ENCODE measurements at regions not wholly inside any gene's neighbourhood (a gene's known extent, or its start where the extent isn't known, plus 50 kb on each side); places are given as distances from the start of the nearest gene placed in this dataset.

DNA sequence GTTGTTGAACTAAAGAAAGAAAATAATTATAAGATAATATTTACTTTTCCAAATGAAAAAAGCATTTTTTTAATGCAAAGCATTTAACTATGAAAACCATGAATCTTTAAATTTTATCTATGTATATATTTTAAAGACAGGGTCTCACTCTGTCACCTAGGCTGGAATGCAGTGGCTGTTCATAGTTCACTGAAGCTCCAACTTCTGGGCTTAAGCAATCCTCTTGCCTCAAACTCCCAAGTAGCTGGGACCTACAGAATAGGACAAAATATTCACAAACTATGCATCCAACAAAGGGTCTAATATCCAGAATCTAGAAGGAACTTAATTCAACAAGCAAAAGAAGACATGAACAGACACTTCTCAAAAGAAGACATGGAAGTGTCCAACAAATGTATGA is 55.9 kb upstream of the ALB start:
- Histone ChIP-seq H3K36me3 (no peaks in the 10 kb centered on the region), H3K27ac (no peak overlapping the region), H3K9me3 (no peaks in the 10 kb centered on the region), H3K4me1 (replicated peaks) (no peaks in the 10 kb centered on the region), H3K27me3 (replicated peaks; ENCODE audit: insufficient read depth) (no peaks in the 10 kb centered on the region), H3K4me3 (no peak overlapping the region)
- intact Hi-C loops (cut with DNase I) = no loop called here
- DNase-seq (ENCODE audit: low spot score) = no peak
- TF ChIP-seq POLR2AphosphoS5 (IDR thresholded peaks at IDR 0.05) (no peak), POLR2A (IDR thresholded peaks at IDR 0.05) (no peak)
- TF ChIP-seq, protein P1, sequence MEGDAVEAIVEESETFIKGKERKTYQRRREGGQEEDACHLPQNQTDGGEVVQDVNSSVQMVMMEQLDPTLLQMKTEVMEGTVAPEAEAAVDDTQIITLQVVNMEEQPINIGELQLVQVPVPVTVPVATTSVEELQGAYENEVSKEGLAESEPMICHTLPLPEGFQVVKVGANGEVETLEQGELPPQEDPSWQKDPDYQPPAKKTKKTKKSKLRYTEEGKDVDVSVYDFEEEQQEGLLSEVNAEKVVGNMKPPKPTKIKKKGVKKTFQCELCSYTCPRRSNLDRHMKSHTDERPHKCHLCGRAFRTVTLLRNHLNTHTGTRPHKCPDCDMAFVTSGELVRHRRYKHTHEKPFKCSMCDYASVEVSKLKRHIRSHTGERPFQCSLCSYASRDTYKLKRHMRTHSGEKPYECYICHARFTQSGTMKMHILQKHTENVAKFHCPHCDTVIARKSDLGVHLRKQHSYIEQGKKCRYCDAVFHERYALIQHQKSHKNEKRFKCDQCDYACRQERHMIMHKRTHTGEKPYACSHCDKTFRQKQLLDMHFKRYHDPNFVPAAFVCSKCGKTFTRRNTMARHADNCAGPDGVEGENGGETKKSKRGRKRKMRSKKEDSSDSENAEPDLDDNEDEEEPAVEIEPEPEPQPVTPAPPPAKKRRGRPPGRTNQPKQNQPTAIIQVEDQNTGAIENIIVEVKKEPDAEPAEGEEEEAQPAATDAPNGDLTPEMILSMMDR (IDR thresholded peaks at IDR 0.05) = no peak

DNA sequence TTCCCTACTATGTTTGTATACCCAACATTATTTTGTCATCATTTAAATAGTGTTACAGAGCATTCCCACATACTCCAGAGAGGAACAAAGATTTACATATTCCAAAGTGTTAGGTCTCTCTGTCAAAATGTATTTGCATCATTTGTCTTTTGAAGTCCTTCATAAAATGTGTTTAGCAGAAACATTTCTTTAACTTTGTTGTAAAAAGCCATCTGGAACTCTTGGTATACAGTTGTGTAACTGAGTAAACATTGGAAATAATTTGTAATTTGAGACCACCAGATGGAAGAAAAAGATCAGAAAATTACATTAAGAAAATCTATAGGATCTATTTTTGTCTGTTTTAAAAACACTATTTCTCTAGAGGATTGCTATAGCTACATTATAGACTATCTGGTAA is 56.6 kb upstream of the ALB start:
- Histone ChIP-seq H3K9me3 (no peaks in the 10 kb centered on the region), H3K27me3 (replicated peaks; ENCODE audit: insufficient read depth) (no peaks in the 10 kb centered on the region), H3K27ac (no peak overlapping the region), H3K36me3 (no peaks in the 10 kb centered on the region), H3K4me1 (replicated peaks) (no peaks in the 10 kb centered on the region), H3K4me3 (no peak overlapping the region)
- TF ChIP-seq POLR2A (IDR thresholded peaks at IDR 0.05) (no peak), POLR2AphosphoS5 (IDR thresholded peaks at IDR 0.05) (no peak)
- TF ChIP-seq, protein P1 (IDR thresholded peaks at IDR 0.05) = no peak
- intact Hi-C loops (cut with DNase I) = no loop called here
- no peak for DNase-seq (ENCODE audit: low spot score)

DNA sequence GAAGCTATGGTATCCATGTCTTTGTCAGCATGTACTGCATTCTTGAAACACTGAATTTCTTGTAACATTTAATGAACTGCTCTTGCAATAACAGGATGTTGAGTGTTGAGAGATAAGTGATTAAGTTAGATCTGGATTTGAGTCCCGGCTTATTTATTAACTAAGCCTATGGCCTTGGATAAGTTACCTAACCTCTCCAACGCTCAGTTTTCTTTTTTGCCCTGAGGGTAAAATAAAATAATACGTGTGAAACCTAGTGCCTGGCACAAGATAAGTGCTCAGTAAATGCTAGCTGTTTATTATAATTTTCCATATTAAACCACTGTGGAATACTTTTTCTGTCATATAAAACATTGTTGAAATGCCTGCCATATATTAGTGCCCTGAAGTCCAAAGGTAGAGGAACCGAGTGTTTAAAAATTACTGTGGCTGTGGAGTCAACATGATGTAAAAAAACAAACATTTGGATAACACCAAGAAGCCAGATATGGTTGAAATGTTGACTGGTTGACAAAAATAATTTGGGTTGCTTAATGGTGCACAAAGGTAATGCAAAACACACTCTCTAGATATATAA is 58.6 kb upstream of the ALB start:
- no peak overlapping the region for H3K27ac ChIP-seq

DNA sequence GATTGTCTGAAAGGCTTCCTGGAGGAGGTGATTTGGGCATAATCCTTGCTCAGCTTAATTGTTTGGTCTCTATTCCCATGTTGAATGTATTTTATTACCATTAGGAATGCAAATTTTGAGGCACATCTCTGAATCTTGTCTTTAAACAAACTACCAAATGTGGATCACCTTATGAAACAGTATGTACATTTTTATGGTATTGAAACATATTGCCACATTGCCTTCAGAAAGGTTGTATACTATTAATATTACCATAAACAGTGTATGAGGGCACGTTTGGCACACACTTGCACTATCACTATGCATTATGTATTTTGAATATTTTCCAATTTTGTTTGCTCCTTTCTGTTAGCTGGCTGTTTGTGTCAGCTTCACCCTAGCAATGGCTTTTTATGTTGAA is 60.0 kb upstream of the ALB start:
- no peak for DNase-seq (ENCODE audit: low spot score)
- 89% methylated on average over 1 of the region's 1 CpG for WGBS
- Histone ChIP-seq H3K36me3 (no peaks in the 10 kb centered on the region), H3K4me1 (replicated peaks) (no peaks in the 10 kb centered on the region), H3K27ac (no peak overlapping the region), H3K4me3 (no peak overlapping the region), H3K9me3 (no peaks in the 10 kb centered on the region), H3K27me3 (replicated peaks; ENCODE audit: insufficient read depth) (no peaks in the 10 kb centered on the region)
- TF ChIP-seq, protein P1 (IDR thresholded peaks at IDR 0.05) = no peak
- no peak for TF ChIP-seq POLR2AphosphoS5 (IDR thresholded peaks at IDR 0.05)
- TF ChIP-seq POLR2A (IDR thresholded peaks at IDR 0.05) = no peak
- intact Hi-C loops (cut with DNase I) = no loop called here

More for the DNA sequence above, 58.6 kb upstream of the ALB start:
- 59% methylated on average over 4 of the region's 4 CpGs for WGBS
- Histone ChIP-seq H3K36me3 (no peaks in the 10 kb centered on the region), H3K4me3 (no peak overlapping the region), H3K9me3 (no peaks in the 10 kb centered on the region), H3K27me3 (replicated peaks; ENCODE audit: insufficient read depth) (no peaks in the 10 kb centered on the region), H3K4me1 (replicated peaks) (no peaks in the 10 kb centered on the region)
- no peak for DNase-seq (ENCODE audit: low spot score)
- intact Hi-C loops (cut with DNase I) = no loop called here
- TF ChIP-seq POLR2AphosphoS5 (IDR thresholded peaks at IDR 0.05) (no peak), POLR2A (IDR thresholded peaks at IDR 0.05) (no peak)
- TF ChIP-seq, protein P1 (IDR thresholded peaks at IDR 0.05) = no peak

DNA sequence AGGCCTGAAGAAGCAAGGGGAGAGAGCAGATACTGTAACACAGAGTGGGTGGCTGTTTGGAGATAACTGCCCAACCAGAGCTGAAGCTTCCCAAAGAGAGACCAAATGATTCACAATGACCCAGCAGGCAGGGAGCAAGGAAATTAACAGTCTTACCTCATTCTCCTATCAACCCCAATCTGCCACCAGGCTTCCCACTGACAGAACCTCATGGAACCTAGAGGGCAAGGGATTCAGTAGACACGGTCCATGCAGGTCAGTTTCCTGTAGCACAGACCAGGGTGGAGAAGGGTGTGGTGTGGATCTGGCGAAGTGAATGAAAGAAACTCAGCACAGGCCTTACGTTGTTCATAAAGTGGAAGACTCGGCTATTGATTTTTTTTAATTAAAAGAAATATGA is 60.7 kb upstream of the ALB start:
- H3K27ac ChIP-seq = no peak overlapping the region
- no peak overlapping the region for H3K4me3 ChIP-seq
- H3K9me3 ChIP-seq = no peaks in the 10 kb centered on the region
- intact Hi-C loops (cut with DNase I) = no loop called here
- H3K4me1 ChIP-seq (replicated peaks) = no peaks in the 10 kb centered on the region
- WGBS = 98% methylated on average over 4 of the region's 4 CpGs
- TF ChIP-seq POLR2A (IDR thresholded peaks at IDR 0.05) (no peak), POLR2AphosphoS5 (IDR thresholded peaks at IDR 0.05) (no peak)
- TF ChIP-seq, protein P1 (IDR thresholded peaks at IDR 0.05) = no peak
- H3K36me3 ChIP-seq = no peaks in the 10 kb centered on the region
- no peak for DNase-seq (ENCODE audit: low spot score)
- no peaks in the 10 kb centered on the region for H3K27me3 ChIP-seq (replicated peaks; ENCODE audit: insufficient read depth)

Data from prostate gland (tissue), 2 donors.